VCaP (cell line): ENCODE measurements at regions not wholly inside any gene's neighbourhood (a gene's known extent, or its start where the extent isn't known, plus 50 kb on each side); places are given as distances from the start of the nearest gene placed in this dataset.
"Not testable (repeated sequence)": the region's sequence is repeated elsewhere in the genome, so short reads cannot be mapped to it uniquely, and the experiment has no call there.

Experiments used
- H3K27ac ChIP-seq: fragments of 450-650 bp; 2 replicates; pipeline ENCODE4 v1.5.1; 2017
- CTCF ChIP-seq: fragments of 450-650 bp; conservative IDR thresholded peaks from 2 replicates; pipeline ENCODE4 v1.5.1; 2017; ENCODE audit warnings: mild to moderate bottlenecking, moderate library complexity

DNA sequence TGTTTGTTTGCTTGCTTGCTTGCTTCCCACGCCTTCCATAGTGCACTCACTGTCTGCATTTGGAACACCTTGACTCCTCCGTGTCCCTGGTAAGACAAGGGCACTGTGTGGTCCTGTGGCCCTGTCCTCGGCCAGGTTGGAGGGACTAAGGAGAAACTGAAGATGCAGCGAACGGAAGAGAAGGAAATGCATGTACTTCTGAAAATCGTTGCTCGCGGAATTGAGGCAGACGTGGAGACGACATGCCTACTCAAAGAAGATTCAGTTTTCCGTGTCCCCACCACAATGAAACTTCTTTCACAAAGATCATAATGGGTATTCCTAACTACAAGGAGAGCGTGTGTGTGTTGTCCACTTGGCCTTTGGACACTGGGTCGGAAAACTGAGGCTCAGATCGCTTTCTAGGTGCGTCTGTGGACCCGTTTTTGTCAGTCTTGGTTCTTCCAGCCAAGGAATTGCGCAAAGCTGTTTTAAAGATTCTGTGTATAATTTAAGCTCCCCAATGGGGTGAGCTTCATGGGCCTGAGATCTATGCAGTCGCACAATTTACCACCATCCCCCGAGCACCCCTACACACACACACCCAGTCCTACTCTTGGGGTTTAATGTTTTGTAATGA is 120.4 kb upstream of the ZNF184 start:
- no peak for TF ChIP-seq CTCF
- H3K27ac ChIP-seq: no peak overlapping the region

DNA sequence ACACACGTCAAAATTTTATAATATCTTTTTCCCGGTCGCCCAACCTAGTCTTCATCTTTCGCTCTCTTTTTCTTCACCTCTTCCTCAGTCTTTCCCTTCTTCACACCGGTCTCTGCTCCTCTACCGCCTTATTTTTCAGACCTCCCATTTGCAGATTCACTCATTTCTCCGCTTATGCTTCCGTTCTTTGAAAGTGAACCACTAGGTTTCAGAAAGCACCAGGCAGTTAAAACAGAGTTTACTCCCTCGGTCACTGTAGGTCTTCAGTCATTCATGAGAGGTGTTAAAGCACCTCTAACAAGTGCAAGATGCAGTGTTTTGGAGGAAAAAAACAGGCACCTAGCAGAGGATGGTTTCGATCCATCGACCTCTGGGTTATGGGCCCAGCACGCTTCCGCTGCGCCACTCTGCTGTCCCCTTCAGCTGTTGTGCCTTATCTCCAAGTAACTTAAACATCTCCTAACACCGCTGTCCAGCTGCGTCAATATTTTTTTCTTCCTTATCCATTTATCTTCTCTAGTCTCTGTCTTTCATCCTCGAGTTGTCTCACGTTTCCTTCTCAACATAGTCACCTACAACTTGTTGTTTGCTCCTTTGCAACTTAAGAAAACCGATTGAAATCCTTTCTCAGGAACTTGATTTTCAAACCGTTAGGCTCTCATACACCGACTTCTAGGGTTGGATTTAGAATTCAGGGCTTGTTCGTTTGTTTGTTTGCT is 119.7 kb upstream of the ZNF184 start:
- H3K27ac ChIP-seq: no peak overlapping the region
- no peak for TF ChIP-seq CTCF

- no peak for TF ChIP-seq CTCF
- H3K27ac ChIP-seq: no peak overlapping the region
Observed at GRCh38 chr6:27591699-27592480, 119.0 kb upstream of the ZNF184 start.

DNA sequence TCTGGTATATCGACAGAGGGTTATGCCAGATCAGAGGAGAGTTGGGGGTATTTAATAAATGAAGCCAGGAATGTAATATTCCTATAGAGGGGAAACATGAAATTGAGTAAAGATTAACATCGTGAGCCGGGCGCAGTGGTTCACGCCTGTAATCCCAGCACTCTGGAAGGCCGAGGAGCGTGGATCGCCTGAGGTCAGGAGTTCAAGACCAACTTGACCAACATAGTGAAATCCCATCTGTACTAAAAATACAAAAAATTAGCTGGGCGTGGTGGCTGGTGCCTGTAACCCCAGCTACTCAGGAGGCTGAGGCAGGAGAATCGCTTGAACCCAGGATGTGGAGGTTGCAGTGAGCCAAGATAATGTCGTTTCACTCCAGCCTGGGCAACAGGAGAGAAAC is 112.4 kb upstream of the ZNF184 start:
- H3K27ac ChIP-seq: not testable (repeated sequence)

GRCh38 chr6:27584326-27584725 is 111.4 kb upstream of the ZNF184 start:
- no peak overlapping the region for H3K27ac ChIP-seq
- TF ChIP-seq CTCF: no peak

- no peak overlapping the region for H3K27ac ChIP-seq
- no peak for TF ChIP-seq CTCF
Observed at GRCh38 chr6:27582928-27583725, 110.2 kb upstream of the ZNF184 start.

GRCh38 chr6:27579973-27580372 is 107.1 kb upstream of the ZNF184 start:
- H3K27ac ChIP-seq: no peak overlapping the region
- TF ChIP-seq CTCF: no peak
